K562 (cell line): ENCODE measurements at regions not wholly inside any gene's neighbourhood (a gene's known extent, or its start where the extent isn't known, plus 50 kb on each side); places are given as distances from the start of the nearest gene placed in this dataset.

ENCODE experiments used
- ATAC-seq: fragments of 200-7000 bp; cut with Tn5 transposase; 3 replicates; pipeline ENCODE4 v1.9.1; 2020; ENCODE audit warnings: moderate library complexity
- BruUV-seq: library from RNA; stranded (reverse); fragments of 400-500 nt; replicated peaks from 2 replicates; lab custom pipeline; 2021; lab: Mats Ljungman, UMichigan
- CTCF ChIA-PET: fragments of 300-600 bp; formaldehyde crosslinking; extraction: SDS; loops from one replicate; lab custom pipeline; 2021; ENCODE audit warnings: low intra/inter-chr PET ratio; lab: Yijun Ruan, JAX
- POLR2A ChIA-PET: fragments of 300-600, 350-650 bp; sonication (Branson Sonifier 250); formaldehyde crosslinking; extraction: SDS; loops from one replicate; lab custom pipeline; 2021; ENCODE audit warnings: antibody characterized with exemption, inconsistent platforms; lab: Yijun Ruan, JAX
- DNase-seq, 4 experiments: peaks; one replicate each; pipeline versions ENCODE4 v3.0.0 to v3.0.0-alpha.2; 2011 to 2018; ENCODE audit warnings: low spot score in 3 of 4, mixed read lengths in 3 of 4; ENCODE audit errors: extremely low read depth in 1 of 4
- FAIRE-seq: peaks from 2 replicates; lab custom pipeline; 2011; peaks lifted over from hg19 to GRCh38; lab: Jason Lieb, UNC
- H2AFZ ChIP-seq: 2 replicates; pipeline ENCODE4 v1.6.0; 2011; ENCODE audit warnings: low read depth, low read length, control low read depth, inconsistent platforms
- H3K27ac ChIP-seq: fragments of 200-600 bp; 3 replicates; pipeline ENCODE4 v1.8.0; 2011; ENCODE audit warnings: low read depth, mild to moderate bottlenecking, control low read depth, inconsistent platforms, low read length, moderate library complexity, mixed read lengths; ENCODE audit errors: extremely low read depth
- H3K27me3 ChIP-seq, 2 experiments: fragments of 300-600 bp in 1 of 2; 2 replicates in 1 of 2; 3 replicates in 1 of 2; pipeline versions ENCODE4 v1.6.0 to v1.8.0; 2011; ENCODE audit warnings: inconsistent platforms in 2 of 2, low read length in 2 of 2, mild to moderate bottlenecking in 1 of 2, mixed read lengths in 1 of 2, moderate library complexity in 1 of 2; ENCODE audit not compliant: control insufficient read depth in 2 of 2, insufficient read depth in 2 of 2
- H3K36me3 ChIP-seq: fragments of 300-600 bp; 3 replicates; pipeline ENCODE4 v1.8.0; 2011; ENCODE audit warnings: mild to moderate bottlenecking, low read length, inconsistent platforms; ENCODE audit not compliant: control insufficient read depth, insufficient read depth
- H3K4me1 ChIP-seq, 2 experiments: fragments of 200-600 bp in 1 of 2; replicated peaks in 1 of 2; 2 replicates in 1 of 2; 3 replicates in 1 of 2; pipeline versions ENCODE4 v1.5.1 to v1.8.0; 2011; ENCODE audit warnings: inconsistent platforms in 2 of 2, low read length in 2 of 2, mild to moderate bottlenecking in 1 of 2, mixed read lengths in 1 of 2, moderate library complexity in 1 of 2; ENCODE audit not compliant: control insufficient read depth in 2 of 2, insufficient read depth in 2 of 2
- H3K4me2 ChIP-seq: 2 replicates; pipeline ENCODE4 v1.6.1; 2011; ENCODE audit warnings: low read length, control low read depth, inconsistent platforms, mixed read lengths; ENCODE audit not compliant: insufficient read depth
- H3K4me3 ChIP-seq: fragments of 200-600 bp; sonication (generic), shearing (Covaris generic); 2 replicates; pipeline ENCODE4 v1.5.1; 2016; ENCODE audit warnings: control low read depth, inconsistent platforms
- H3K79me2 ChIP-seq: fragments of 200-600 bp; 3 replicates; pipeline ENCODE4 v1.8.0; 2011; ENCODE audit warnings: low read length, inconsistent platforms; ENCODE audit not compliant: control insufficient read depth, insufficient read depth
- H3K9ac ChIP-seq, 2 experiments: 2 replicates each; pipeline versions ENCODE4 v1.6.0 to v1.6.1; 2011; ENCODE audit warnings: low read depth in 2 of 2, low read length in 2 of 2, control low read depth in 1 of 2, inconsistent platforms in 1 of 2, mild to moderate bottlenecking in 1 of 2, mixed read lengths in 1 of 2; ENCODE audit not compliant: insufficient read depth in 1 of 2
- H3K9me1 ChIP-seq: one replicate; pipeline ENCODE4 v1.6.0; 2011; ENCODE audit warnings: inconsistent platforms, mild to moderate bottlenecking, low read length, moderate library complexity; ENCODE audit not compliant: control insufficient read depth, insufficient read depth
- H3K9me3 ChIP-seq: replicated peaks from 2 replicates; pipeline ENCODE4 v1.5.1; 2011; ENCODE audit warnings: low read depth, low read length, inconsistent platforms; ENCODE audit not compliant: control insufficient read depth, insufficient read depth
- H4K20me1 ChIP-seq: replicated peaks from 2 replicates; pipeline ENCODE4 v1.6.1; 2011; ENCODE audit warnings: low read length, inconsistent platforms, mixed read lengths; ENCODE audit not compliant: control insufficient read depth, insufficient read depth
- ARNT ChIP-seq, 2 experiments: fragments of 450-650 bp; IDR thresholded peaks; 2 replicates each; pipeline ENCODE4 v1.6.1; 2016; ENCODE audit warnings: mild to moderate bottlenecking in 1 of 2
- LEF1 ChIP-seq: fragments of 450-650 bp; IDR thresholded peaks from 2 replicates; pipeline ENCODE4 v1.6.1; 2016; ENCODE audit warnings: mild to moderate bottlenecking
- MCM3 ChIP-seq: fragments of 450-650 bp; IDR thresholded peaks from 2 replicates; pipeline ENCODE4 v1.6.1; 2016
- PKNOX1 ChIP-seq: fragments of 450-650 bp; IDR thresholded peaks from 2 replicates; pipeline ENCODE4 v1.6.1; 2016
- RAD21 ChIP-seq, 2 experiments: fragments of 250-450 bp in 1 of 2; fragments of 450-650 bp in 1 of 2; sonication (Bioruptor Pico) in 1 of 2; formaldehyde crosslinking in 1 of 2; IDR thresholded peaks in 1 of 2; conservative IDR thresholded peaks in 1 of 2; 2 replicates each; pipeline versions ENCODE4 v1.4.0 to v1.8.0; 2020 to 2022; ENCODE audit warnings: mild to moderate bottlenecking in 2 of 2, moderate library complexity in 1 of 2
- SMARCA4 ChIP-seq: fragments of 450-650 bp; IDR thresholded peaks from 2 replicates; pipeline ENCODE4 v1.6.1; 2016
- ZMIZ1 ChIP-seq, 2 experiments: fragments of 150-350 bp in 1 of 2; IDR thresholded peaks; 2 replicates each; pipeline ENCODE4 v1.6.1; 2012 to 2016; ENCODE audit warnings: low read depth in 2 of 2, low read length in 2 of 2, mild to moderate bottlenecking in 1 of 2, moderate library complexity in 1 of 2
- WGBS: fragments of 100-300 bp; shearing (Covaris generic); methylation state at CpG from one replicate; pipeline ENCODE4 v1.1.6; 2016; ENCODE audit warnings: low coverage, mixed read lengths; ENCODE audit not compliant: insufficient coverage; ENCODE audit errors: missing lambda C conversion rate; 5-methylcytosine and 5-hydroxymethylcytosine counted together
- in situ Hi-C: fragments of 300-500 bp; cut with MboI; formaldehyde crosslinking; loops from 4 replicates; pipeline ENCODE4 v1.15.0; 2018; ENCODE audit warnings: inconsistent platforms, mixed read lengths
- intact Hi-C: fragments of 100-400 bp; cut with micrococcal nuclease; formaldehyde crosslinking; loops from 2 replicates; pipeline ENCODE4 v1.14.2; 2022

GRCh38 chr3:127482216-127483004 is 108.1 kb downstream of the TPRA1 start (continued):
- no peak for TF ChIP-seq ARNT (IDR thresholded peaks at IDR 0.05)
- TF ChIP-seq LEF1 = no peak
- TF ChIP-seq ZMIZ1 (IDR thresholded peaks at IDR 0.05; ENCODE audit: low read depth in 2 of 2, low read length in 2 of 2) = no peak
- no peak for TF ChIP-seq SMARCA4

GRCh38 chr3:127480196-127480954 is 110.2 kb downstream of the TPRA1 start:
- FAIRE-seq (no peak), ATAC-seq (no peak), DNase-seq (no peak)
- POLR2A ChIA-PET = interaction anchor here (0.6 kb wide), 1 partner anchor 714 kb away, joined by 3 read pairs; no protein-coding TSS in a partner anchor
- Histone ChIP-seq H3K79me2 (no peaks in the 10 kb centered on the region), H3K36me3 (no peaks in the 10 kb centered on the region), H3K4me2 (no peak overlapping the region), H3K9me3 (no peaks in the 10 kb centered on the region), H3K4me3 (no peak overlapping the region), H3K27ac (no peak overlapping the region), H3K4me1 (no peaks in the 10 kb centered on the region), H3K9me1 (no peaks in the 10 kb centered on the region), H4K20me1 (no peaks in the 10 kb centered on the region; the same call in 1 of the 2 replicates), H2AFZ (no peak overlapping the region), H3K9ac (no peak overlapping the region), H3K27me3 (peaks cover 0 to 53% of the 10 kb centered on the region in 2 experiments; a peak in 2 of 5 replicates)
- no TSS peak for BruUV-seq
- in situ Hi-C loops = no loop called here
- TF ChIP-seq PKNOX1 (no peak), MCM3 (no peak), RAD21 (CRISPR knock-in tag; conservative IDR thresholded peaks at IDR 0.05 in 1 of 2, IDR thresholded peaks at IDR 0.05 in 1 of 2) (no peak)
- CTCF ChIA-PET = no interaction called here
- whole genome bisulfite sequencing = 5% methylated on average over 5 of the region's 9 CpGs
- intact Hi-C loops = no loop called here
